Osteoblast (primary cell): ENCODE measurements at regions not wholly inside any gene's neighbourhood (a gene's known extent, or its start where the extent isn't known, plus 50 kb on each side); places are given as distances from the start of the nearest gene placed in this dataset. TPM values are rescaled to one million over a fixed set of nuclear protein-coding genes. Genes with fewer than 3 reads are reported as not detected.

Experiments
- DNase-seq: peaks from one replicate; pipeline ENCODE4 v3.0.0; 2011; ENCODE audit warnings: low spot score, mixed read lengths; ENCODE audit not compliant: insufficient read length; ENCODE audit errors: missing footprints
- H2AFZ ChIP-seq: 2 replicates; pipeline ENCODE4 v1.6.0; 2011; ENCODE audit warnings: mild to moderate bottlenecking, low read length
- H3K27ac ChIP-seq: 2 replicates; pipeline ENCODE4 v1.5.1; 2011; ENCODE audit warnings: mild to moderate bottlenecking, low read depth, low read length, moderate library complexity
- H3K27me3 ChIP-seq: 2 replicates; pipeline ENCODE4 v1.6.0; 2012; ENCODE audit warnings: mild to moderate bottlenecking, control low read depth, inconsistent platforms, low read length, moderate library complexity; ENCODE audit not compliant: insufficient read depth
- H3K36me3 ChIP-seq: 2 replicates; pipeline ENCODE4 v1.5.1; 2011; ENCODE audit warnings: mild to moderate bottlenecking, low read length, control low read depth, moderate library complexity; ENCODE audit not compliant: insufficient read depth
- H3K4me1 ChIP-seq: 2 replicates; pipeline ENCODE4 v1.5.1; 2011; ENCODE audit warnings: mild to moderate bottlenecking, low read length, control low read depth, moderate library complexity; ENCODE audit not compliant: insufficient read depth
- H3K4me2 ChIP-seq: 2 replicates; pipeline ENCODE4 v1.6.0; 2011; ENCODE audit warnings: mild to moderate bottlenecking, low read length; ENCODE audit not compliant: insufficient read depth
- H3K4me3 ChIP-seq: fragments of 200-600 bp; sonication (generic); 3 replicates; pipeline ENCODE4 v1.5.1; 2012; ENCODE audit warnings: mild to moderate bottlenecking, low read length, inconsistent platforms; ENCODE audit not compliant: insufficient read depth
- H3K79me2 ChIP-seq: 2 replicates; pipeline ENCODE4 v1.6.0; 2012; ENCODE audit warnings: mild to moderate bottlenecking, low read length, control low read depth, inconsistent platforms; ENCODE audit not compliant: insufficient read depth
- H3K9me3 ChIP-seq: 2 replicates; pipeline ENCODE4 v1.5.1; 2011; ENCODE audit warnings: low read depth, low read length, control low read depth
- H4K20me1 ChIP-seq: 2 replicates; pipeline ENCODE4 v1.6.0; 2012; ENCODE audit warnings: mild to moderate bottlenecking, low read length, control low read depth; ENCODE audit not compliant: insufficient read depth
- CTCF ChIP-seq: IDR thresholded peaks from 2 replicates; pipeline ENCODE4 v1.5.1; 2011; ENCODE audit warnings: mild to moderate bottlenecking, low read depth, low read length, moderate library complexity; ENCODE audit errors: extremely low read depth
- small RNA-seq: library from RNA; depleted of rRNA; stranded (forward); fragments of <200 nt; gene quantifications from one replicate; pipeline ENCODE3, GENCODE V24; 2012

GRCh38 chr6:102300350-102300749, 906.8 kb downstream of the GRIK2 start:
- Histone ChIP-seq H3K36me3 (no peaks in the 10 kb centered on the region), H3K27ac (no peak overlapping the region), H3K27me3 (no peaks in the 10 kb centered on the region), H3K4me3 (no peak overlapping the region), H4K20me1 (no peaks in the 10 kb centered on the region), H3K79me2 (no peaks in the 10 kb centered on the region), H3K4me2 (no peak overlapping the region), H3K9me3 (no peaks in the 10 kb centered on the region), H2AFZ (no peak overlapping the region), H3K4me1 (no peaks in the 10 kb centered on the region)
- TF ChIP-seq CTCF, result no peak
- no peak for DNase-seq

DNA sequence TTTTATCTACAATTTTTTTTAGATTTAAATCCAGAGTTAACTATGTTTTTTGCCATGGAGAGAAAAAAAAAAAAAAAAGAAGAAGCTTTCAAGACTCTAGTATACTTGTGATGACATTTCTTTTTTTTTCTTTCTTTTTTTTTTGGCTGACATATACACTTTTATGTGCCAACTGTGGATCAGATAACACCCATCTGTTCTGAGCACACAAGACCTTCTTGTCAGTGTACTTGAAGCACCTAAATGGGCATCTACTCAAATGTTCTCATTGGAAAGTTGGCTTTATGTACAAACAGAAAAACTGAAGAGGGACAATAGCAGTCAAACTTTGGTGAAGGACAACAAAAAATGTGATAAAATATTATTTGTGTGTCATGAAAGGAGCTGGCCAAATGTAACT, 904.5 kb downstream of the GRIK2 start:
- Histone ChIP-seq H3K9me3 (no peaks in the 10 kb centered on the region), H3K36me3 (no peaks in the 10 kb centered on the region), H3K4me2 (no peak overlapping the region), H3K4me1 (no peaks in the 10 kb centered on the region), H2AFZ (no peak overlapping the region), H3K79me2 (no peaks in the 10 kb centered on the region), H4K20me1 (no peaks in the 10 kb centered on the region), H3K4me3 (no peak overlapping the region), H3K27me3 (no peaks in the 10 kb centered on the region), H3K27ac (no peak overlapping the region)
- TF ChIP-seq CTCF, result no peak
- no peak for DNase-seq

Small RNAs in the stretch of these regions (small RNA-seq; reads per million reads assigned to genes)
- gene RF00438, result not detected
